GM23338 (cell line): ENCODE measurements at regions not wholly inside any gene's neighbourhood (a gene's known extent, or its start where the extent isn't known, plus 50 kb on each side); places are given as distances from the start of the nearest gene placed in this dataset.

ENCODE experiments used
- ATAC-seq: fragments of 200-7000 bp; cut with Tn5 transposase; 3 replicates; pipeline ENCODE4 v1.9.1; 2020
- DNase-seq: peaks from one replicate; pipeline ENCODE4 v3.0.0-alpha.2; 2015; ENCODE audit warnings: low spot score
- H2AFZ ChIP-seq: fragments of 200-600 bp; sonication (generic); 2 replicates; pipeline ENCODE4 v1.8.0; 2016; ENCODE audit warnings: antibody characterized with exemption, mild to moderate bottlenecking, moderate library complexity
- H3F3A ChIP-seq: fragments of 200-600 bp; sonication (generic); replicated peaks from 2 replicates; pipeline ENCODE4 v1.8.0; 2017; ENCODE audit warnings: antibody characterized with exemption, mixed run types, low read depth
- H3K27ac ChIP-seq: fragments of 200-600 bp; sonication (generic); 2 replicates; pipeline ENCODE4 v1.6.1; 2016; ENCODE audit warnings: low read depth
- H3K27me3 ChIP-seq: fragments of 200-600 bp; sonication (generic); 2 replicates; pipeline ENCODE4 v1.8.0; 2016; ENCODE audit warnings: mild to moderate bottlenecking, mixed run types, moderate library complexity; ENCODE audit not compliant: insufficient read depth
- H3K36me3 ChIP-seq: fragments of 200-600 bp; sonication (generic); 2 replicates; pipeline ENCODE4 v1.8.0; 2016; ENCODE audit warnings: mild to moderate bottlenecking; ENCODE audit not compliant: insufficient read depth
- H3K4me1 ChIP-seq: fragments of 200-600 bp; sonication (generic); 2 replicates; pipeline ENCODE4 v1.8.0; 2016; ENCODE audit warnings: mild to moderate bottlenecking, moderate library complexity; ENCODE audit not compliant: insufficient read depth
- H3K4me2 ChIP-seq: fragments of 200-600 bp; sonication (generic); 2 replicates; pipeline ENCODE4 v1.7.1; 2017; ENCODE audit warnings: mixed run types
- H3K4me3 ChIP-seq: fragments of 200-600 bp; sonication (generic); 2 replicates; pipeline ENCODE4 v1.6.1; 2016; ENCODE audit warnings: mixed run types
- H3K79me2 ChIP-seq: fragments of 200-600 bp; sonication (generic); replicated peaks from 2 replicates; pipeline ENCODE4 v1.8.0; 2017; ENCODE audit warnings: mild to moderate bottlenecking; ENCODE audit not compliant: insufficient read depth
- H3K9me2 ChIP-seq: fragments of 200-600 bp; sonication (generic); 2 replicates; pipeline ENCODE4 v1.8.0; 2017; ENCODE audit not compliant: insufficient read depth
- H4K20me1 ChIP-seq: fragments of 200-600 bp; sonication (generic); replicated peaks from 2 replicates; pipeline ENCODE4 v1.8.0; 2017; ENCODE audit warnings: mild to moderate bottlenecking; ENCODE audit not compliant: insufficient read depth
- H3K27ac Mint-ChIP-seq: 2 replicates; pipeline ENCODE4 v1.8.0; 2020; ENCODE audit warnings: inconsistent platforms, mild to moderate bottlenecking, moderate library complexity, mixed read lengths
- H3K27me3 Mint-ChIP-seq: 3 replicates; pipeline ENCODE4 v1.8.0; 2022; ENCODE audit warnings: low read depth, mild to moderate bottlenecking, moderate library complexity, mixed read lengths, inconsistent platforms; ENCODE audit not compliant: insufficient read depth, poor library complexity
- H3K36me3 Mint-ChIP-seq: 3 replicates; pipeline ENCODE4 v1.8.0; 2021; ENCODE audit warnings: low read depth, mild to moderate bottlenecking, inconsistent platforms, moderate library complexity, mixed read lengths
- H3K4me1 Mint-ChIP-seq: 3 replicates; pipeline ENCODE4 v1.8.0; 2020; ENCODE audit warnings: mild to moderate bottlenecking, inconsistent platforms, mixed read lengths
- H3K4me3 Mint-ChIP-seq: 3 replicates; pipeline ENCODE4 v1.8.0; 2021; ENCODE audit warnings: moderate library complexity, mild to moderate bottlenecking, inconsistent platforms, mixed read lengths
- H3K9me3 Mint-ChIP-seq: 3 replicates; pipeline ENCODE4 v1.8.0; 2020; ENCODE audit warnings: moderate library complexity, mild to moderate bottlenecking, inconsistent platforms, mixed read lengths
- CREB1 ChIP-seq: fragments of 250-450 bp; sonication (Bioruptor Pico); IDR thresholded peaks from 2 replicates; pipeline ENCODE4 v1.5.0; 2020; ENCODE audit warnings: low read depth, mild to moderate bottlenecking, moderate library complexity
- CTCF ChIP-seq, 2 experiments: fragments of 200-600 bp in 1 of 2; sonication (generic) in 1 of 2; conservative IDR thresholded peaks; 2 replicates each; pipeline versions ENCODE4 v1.5.1 to v1.6.1; 2016 to 2017; ENCODE audit warnings: antibody characterized with exemption in 2 of 2, low read depth in 2 of 2, mild to moderate bottlenecking in 2 of 2, moderate library complexity in 1 of 2
- ETS1 ChIP-seq: IDR thresholded peaks from 2 replicates; pipeline ENCODE4 v1.6.1; 2016; ENCODE audit warnings: antibody characterized with exemption
- EZH2 ChIP-seq: fragments of 200-600 bp; sonication (generic); IDR thresholded peaks from one replicate; pipeline ENCODE4 v1.8.0; 2017; ENCODE audit warnings: antibody characterized with exemption, mild to moderate bottlenecking, low read depth; ENCODE audit not compliant: unreplicated experiment
- EZH2phosphoT487 ChIP-seq: fragments of 200-600 bp; sonication (generic); IDR thresholded peaks from one replicate; pipeline ENCODE4 v1.8.1; 2018; ENCODE audit warnings: antibody characterized with exemption; ENCODE audit not compliant: unreplicated experiment
- JUNB ChIP-seq: IDR thresholded peaks from one replicate; pipeline ENCODE4 v1.6.1; 2016; ENCODE audit warnings: antibody characterized with exemption; ENCODE audit not compliant: unreplicated experiment
- NANOG ChIP-seq: IDR thresholded peaks from 2 replicates; pipeline ENCODE4 v1.6.1; 2016; ENCODE audit warnings: antibody characterized with exemption, borderline replicate concordance
- POLR2AphosphoS5 ChIP-seq: IDR thresholded peaks from 2 replicates; pipeline ENCODE4 v1.6.1; 2016; ENCODE audit warnings: antibody characterized with exemption, low read depth
- REST ChIP-seq: IDR thresholded peaks from one replicate; pipeline ENCODE4 v1.6.1; 2018; ENCODE audit warnings: antibody characterized with exemption; ENCODE audit not compliant: unreplicated experiment
- STAT1 ChIP-seq: IDR thresholded peaks from one replicate; pipeline ENCODE4 v1.6.1; 2016; ENCODE audit warnings: antibody characterized with exemption; ENCODE audit not compliant: unreplicated experiment
- ZNF114 ChIP-seq: fragments of 250-450 bp; sonication (Bioruptor Pico); IDR thresholded peaks from 2 replicates; pipeline ENCODE4 v1.5.0; 2020; ENCODE audit warnings: mild to moderate bottlenecking, moderate library complexity
- ZNF331 ChIP-seq: fragments of 250-450 bp; sonication (Bioruptor Pico); IDR thresholded peaks from 2 replicates; pipeline ENCODE4 v1.5.0; 2020; ENCODE audit warnings: low read depth, mild to moderate bottlenecking, moderate library complexity
- ZNF462 ChIP-seq: fragments of 250-450 bp; sonication (Bioruptor Pico); IDR thresholded peaks from 2 replicates; pipeline ENCODE4 v1.5.0; 2020; ENCODE audit warnings: mild to moderate bottlenecking, moderate library complexity

GRCh38 chr5:163687414-163687813 lies 182.0 kb downstream of the MAT2B start:
- Mint-ChIP-seq H3K4me1 (no peaks in the 10 kb centered on the region), H3K27ac (no peak overlapping the region), H3K36me3 (no peaks in the 10 kb centered on the region), H3K4me3 (no peak overlapping the region), H3K9me3 (no peaks in the 10 kb centered on the region), H3K27me3 (no peaks in the 10 kb centered on the region)
- no peak overlapping the region for H3K27ac ChIP-seq
- H3K4me3 ChIP-seq: no peak overlapping the region
- ATAC-seq (no peak), DNase-seq (no peak)
- H4K20me1 ChIP-seq: no peaks in the 10 kb centered on the region
- no peaks in the 10 kb centered on the region for H3K79me2 ChIP-seq
- no peak for TF ChIP-seq CREB1
- no peak for TF ChIP-seq ZNF331 (CRISPR knock-in tag)
- TF ChIP-seq STAT1: no peak
- no peak for TF ChIP-seq REST
- TF ChIP-seq NANOG: no peak
- TF ChIP-seq JUNB: no peak
- no peak for TF ChIP-seq CTCF (conservative IDR thresholded peaks at IDR 0.05; ENCODE audit: low read depth in 2 of 2)
- no peak for TF ChIP-seq ZNF114
- TF ChIP-seq POLR2AphosphoS5: no peak
- no peak for TF ChIP-seq EZH2
- TF ChIP-seq ZNF462 (CRISPR knock-in tag): no peak
- no peak for TF ChIP-seq ETS1
- no peak for TF ChIP-seq EZH2phosphoT487
- H3K9me2 ChIP-seq: no peaks in the 10 kb centered on the region
- no peak overlapping the region; the same call in 1 of the 2 replicates for H2AFZ ChIP-seq
- no peaks in the 10 kb centered on the region for H3K4me1 ChIP-seq
- H3K4me2 ChIP-seq: no peak overlapping the region
- no peaks in the 10 kb centered on the region for H3F3A ChIP-seq
- no peaks in the 10 kb centered on the region for H3K36me3 ChIP-seq
- H3K27me3 ChIP-seq: no peaks in the 10 kb centered on the region
